K562 (cell line): ENCODE measurements at regions not wholly inside any gene's neighbourhood (a gene's known extent, or its start where the extent isn't known, plus 50 kb on each side); places are given as distances from the start of the nearest gene placed in this dataset.
"Not testable (repeated sequence)": the region's sequence is repeated elsewhere in the genome, so short reads cannot be mapped to it uniquely, and the experiment has no call there.

Experiments
- ATAC-seq: fragments of 200-7000 bp; cut with Tn5 transposase; 3 replicates; pipeline ENCODE4 v1.9.1; 2020; ENCODE audit warnings: moderate library complexity
- BruUV-seq: library from RNA; stranded (reverse); fragments of 400-500 nt; replicated peaks from 2 replicates; lab custom pipeline; 2021; lab: Mats Ljungman, UMichigan
- CTCF ChIA-PET: fragments of 300-600 bp; formaldehyde crosslinking; extraction: SDS; loops from one replicate; lab custom pipeline; 2021; ENCODE audit warnings: low intra/inter-chr PET ratio; lab: Yijun Ruan, JAX
- POLR2A ChIA-PET: fragments of 300-600, 350-650 bp; sonication (Branson Sonifier 250); formaldehyde crosslinking; extraction: SDS; loops from one replicate; lab custom pipeline; 2021; ENCODE audit warnings: antibody characterized with exemption, inconsistent platforms; lab: Yijun Ruan, JAX
- DNase-seq, 4 experiments: peaks; one replicate each; pipeline versions ENCODE4 v3.0.0 to v3.0.0-alpha.2; 2011 to 2018; ENCODE audit warnings: low spot score in 3 of 4, mixed read lengths in 3 of 4; ENCODE audit errors: extremely low read depth in 1 of 4
- FAIRE-seq: peaks from 2 replicates; lab custom pipeline; 2011; peaks lifted over from hg19 to GRCh38; lab: Jason Lieb, UNC
- H2AFZ ChIP-seq: 2 replicates; pipeline ENCODE4 v1.6.0; 2011; ENCODE audit warnings: low read depth, low read length, control low read depth, inconsistent platforms
- H3K27ac ChIP-seq: fragments of 200-600 bp; 3 replicates; pipeline ENCODE4 v1.8.0; 2011; ENCODE audit warnings: low read depth, mild to moderate bottlenecking, control low read depth, inconsistent platforms, low read length, moderate library complexity, mixed read lengths; ENCODE audit errors: extremely low read depth
- H3K27me3 ChIP-seq, 2 experiments: fragments of 300-600 bp in 1 of 2; 2 replicates in 1 of 2; 3 replicates in 1 of 2; pipeline versions ENCODE4 v1.6.0 to v1.8.0; 2011; ENCODE audit warnings: inconsistent platforms in 2 of 2, low read length in 2 of 2, mild to moderate bottlenecking in 1 of 2, mixed read lengths in 1 of 2, moderate library complexity in 1 of 2; ENCODE audit not compliant: control insufficient read depth in 2 of 2, insufficient read depth in 2 of 2
- H3K36me3 ChIP-seq: fragments of 300-600 bp; 3 replicates; pipeline ENCODE4 v1.8.0; 2011; ENCODE audit warnings: mild to moderate bottlenecking, low read length, inconsistent platforms; ENCODE audit not compliant: control insufficient read depth, insufficient read depth
- H3K4me1 ChIP-seq, 2 experiments: fragments of 200-600 bp in 1 of 2; replicated peaks in 1 of 2; 2 replicates in 1 of 2; 3 replicates in 1 of 2; pipeline versions ENCODE4 v1.5.1 to v1.8.0; 2011; ENCODE audit warnings: inconsistent platforms in 2 of 2, low read length in 2 of 2, mild to moderate bottlenecking in 1 of 2, mixed read lengths in 1 of 2, moderate library complexity in 1 of 2; ENCODE audit not compliant: control insufficient read depth in 2 of 2, insufficient read depth in 2 of 2
- H3K4me2 ChIP-seq: 2 replicates; pipeline ENCODE4 v1.6.1; 2011; ENCODE audit warnings: low read length, control low read depth, inconsistent platforms, mixed read lengths; ENCODE audit not compliant: insufficient read depth
- H3K4me3 ChIP-seq: fragments of 200-600 bp; sonication (generic), shearing (Covaris generic); 2 replicates; pipeline ENCODE4 v1.5.1; 2016; ENCODE audit warnings: control low read depth, inconsistent platforms
- H3K79me2 ChIP-seq: fragments of 200-600 bp; 3 replicates; pipeline ENCODE4 v1.8.0; 2011; ENCODE audit warnings: low read length, inconsistent platforms; ENCODE audit not compliant: control insufficient read depth, insufficient read depth
- H3K9ac ChIP-seq, 2 experiments: 2 replicates each; pipeline versions ENCODE4 v1.6.0 to v1.6.1; 2011; ENCODE audit warnings: low read depth in 2 of 2, low read length in 2 of 2, control low read depth in 1 of 2, inconsistent platforms in 1 of 2, mild to moderate bottlenecking in 1 of 2, mixed read lengths in 1 of 2; ENCODE audit not compliant: insufficient read depth in 1 of 2
- H3K9me1 ChIP-seq: one replicate; pipeline ENCODE4 v1.6.0; 2011; ENCODE audit warnings: inconsistent platforms, mild to moderate bottlenecking, low read length, moderate library complexity; ENCODE audit not compliant: control insufficient read depth, insufficient read depth
- H3K9me3 ChIP-seq: replicated peaks from 2 replicates; pipeline ENCODE4 v1.5.1; 2011; ENCODE audit warnings: low read depth, low read length, inconsistent platforms; ENCODE audit not compliant: control insufficient read depth, insufficient read depth
- H4K20me1 ChIP-seq: replicated peaks from 2 replicates; pipeline ENCODE4 v1.6.1; 2011; ENCODE audit warnings: low read length, inconsistent platforms, mixed read lengths; ENCODE audit not compliant: control insufficient read depth, insufficient read depth
- DLX4 ChIP-seq: fragments of 250-450 bp; sonication (Bioruptor Pico); IDR thresholded peaks from 2 replicates; pipeline ENCODE4 v1.6.1; 2021; ENCODE audit warnings: mild to moderate bottlenecking
- FOXA3 ChIP-seq, 2 experiments: fragments of 450-650 bp in 1 of 2; sonication (generic) in 1 of 2; formaldehyde crosslinking; IDR thresholded peaks in 1 of 2; conservative IDR thresholded peaks in 1 of 2; 2 replicates each; pipeline versions ENCODE4 v1.4.0 to v1.8.0; 2020 to 2022; ENCODE audit warnings: mild to moderate bottlenecking in 2 of 2, missing genetic modification reagents in 1 of 2
- FOXJ3 ChIP-seq: sonication (generic); formaldehyde crosslinking; IDR thresholded peaks from 2 replicates; pipeline ENCODE4 v1.4.0; 2020; ENCODE audit warnings: mild to moderate bottlenecking, missing genetic modification reagents
- SNRNP70 ChIP-seq: fragments of 200-400 bp; formaldehyde crosslinking; optimal IDR thresholded peaks from 2 replicates; pipeline ENCODE3; 2017; ENCODE audit warnings: low read depth, low read length
- SREBF2 ChIP-seq: sonication (generic); formaldehyde crosslinking; IDR thresholded peaks from 2 replicates; pipeline ENCODE4 v1.4.0; 2020; ENCODE audit warnings: mild to moderate bottlenecking, missing genetic modification reagents
- ZC3H8 ChIP-seq: fragments of 450-650 bp; IDR thresholded peaks from 2 replicates; pipeline ENCODE4 v1.6.1; 2017
- ZNF41 ChIP-seq: fragments of 250-450 bp; sonication (Bioruptor Pico); conservative IDR thresholded peaks from 2 replicates; pipeline ENCODE4 v1.4.0; 2020; ENCODE audit warnings: mild to moderate bottlenecking
- WGBS: fragments of 100-300 bp; shearing (Covaris generic); methylation state at CpG from one replicate; pipeline ENCODE4 v1.1.6; 2016; ENCODE audit warnings: low coverage, mixed read lengths; ENCODE audit not compliant: insufficient coverage; ENCODE audit errors: missing lambda C conversion rate; 5-methylcytosine and 5-hydroxymethylcytosine counted together
- in situ Hi-C: fragments of 300-500 bp; cut with MboI; formaldehyde crosslinking; loops from 4 replicates; pipeline ENCODE4 v1.15.0; 2018; ENCODE audit warnings: inconsistent platforms, mixed read lengths
- intact Hi-C: fragments of 100-400 bp; cut with micrococcal nuclease; formaldehyde crosslinking; loops from 2 replicates; pipeline ENCODE4 v1.14.2; 2022
- TF ChIP-seq, protein P1 (sequence below): sonication (generic); formaldehyde crosslinking; IDR thresholded peaks from 2 replicates; pipeline ENCODE4 v1.8.0; 2023; ENCODE audit warnings: mild to moderate bottlenecking, missing genetic modification reagents
- TF ChIP-seq, protein P2 (sequence below), 2 experiments: IDR thresholded peaks; 2 replicates each; pipeline ENCODE4 v1.6.1; 2012; ENCODE audit warnings: improper control_type of control experiment in 2 of 2, low read depth in 2 of 2, low read length in 2 of 2, borderline replicate concordance in 1 of 2

DNA sequence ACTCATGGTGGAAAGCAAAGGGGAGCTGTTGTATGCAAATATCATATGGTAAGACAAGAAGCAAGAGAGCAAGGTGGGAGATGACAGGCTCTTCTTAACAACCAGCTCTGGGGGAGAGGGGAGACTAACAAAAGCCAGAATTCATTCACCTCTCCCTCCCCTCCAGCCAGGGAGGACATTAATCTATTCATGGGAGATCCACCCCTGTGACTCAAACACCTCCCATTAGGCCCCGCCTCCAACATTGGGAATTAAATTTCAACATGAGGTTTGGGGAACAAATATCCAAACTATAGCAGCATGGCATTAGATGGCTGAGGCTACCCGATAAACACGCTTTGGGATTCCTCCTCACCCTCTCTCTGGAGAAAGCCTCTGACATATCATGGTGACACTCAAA lies 210.6 kb downstream of the RHOU start:
- no peaks in the 10 kb centered on the region for H3K4me1 ChIP-seq
- no peaks in the 10 kb centered on the region for H3K9me3 ChIP-seq
- peaks cover 5% of the 10 kb centered on the region in 2 experiments; a peak in 2 of 5 replicates for H3K27me3 ChIP-seq
- in situ Hi-C loops = no loop called here
- H3K4me3 ChIP-seq = no peak overlapping the region
- no peak overlapping the region for H2AFZ ChIP-seq
- DNase-seq = no peak
- H3K27ac ChIP-seq = no peak overlapping the region
- ChIA-PET POLR2A (no interaction called here), CTCF (no interaction called here)
- H3K36me3 ChIP-seq = no peaks in the 10 kb centered on the region
- H4K20me1 ChIP-seq = no peaks in the 10 kb centered on the region
- H3K9ac ChIP-seq = no peak overlapping the region
- no TSS peak for BruUV-seq
- H3K9me1 ChIP-seq = no peaks in the 10 kb centered on the region
- 0% methylated on average over 3 of the region's 3 CpGs for WGBS
- no peak overlapping the region for H3K4me2 ChIP-seq
- FAIRE-seq = no peak
- intact Hi-C loops = no loop called here
- no peak for TF ChIP-seq FOXJ3 (CRISPR knock-in tag)
- TF ChIP-seq SNRNP70 = no peak
- no peak for TF ChIP-seq ZC3H8
- no peak for TF ChIP-seq DLX4 (CRISPR knock-in tag)
- TF ChIP-seq FOXA3 (CRISPR knock-in tag; conservative IDR thresholded peaks at IDR 0.05 in 1 of 2, IDR thresholded peaks at IDR 0.05 in 1 of 2) = no peak
- TF ChIP-seq, protein P1, sequence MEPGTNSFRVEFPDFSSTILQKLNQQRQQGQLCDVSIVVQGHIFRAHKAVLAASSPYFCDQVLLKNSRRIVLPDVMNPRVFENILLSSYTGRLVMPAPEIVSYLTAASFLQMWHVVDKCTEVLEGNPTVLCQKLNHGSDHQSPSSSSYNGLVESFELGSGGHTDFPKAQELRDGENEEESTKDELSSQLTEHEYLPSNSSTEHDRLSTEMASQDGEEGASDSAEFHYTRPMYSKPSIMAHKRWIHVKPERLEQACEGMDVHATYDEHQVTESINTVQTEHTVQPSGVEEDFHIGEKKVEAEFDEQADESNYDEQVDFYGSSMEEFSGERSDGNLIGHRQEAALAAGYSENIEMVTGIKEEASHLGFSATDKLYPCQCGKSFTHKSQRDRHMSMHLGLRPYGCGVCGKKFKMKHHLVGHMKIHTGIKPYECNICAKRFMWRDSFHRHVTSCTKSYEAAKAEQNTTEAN (CRISPR knock-in tag) = no peak
- no peak for TF ChIP-seq ZNF41
- TF ChIP-seq SREBF2 (CRISPR knock-in tag) = no peak
- TF ChIP-seq, protein P2, sequence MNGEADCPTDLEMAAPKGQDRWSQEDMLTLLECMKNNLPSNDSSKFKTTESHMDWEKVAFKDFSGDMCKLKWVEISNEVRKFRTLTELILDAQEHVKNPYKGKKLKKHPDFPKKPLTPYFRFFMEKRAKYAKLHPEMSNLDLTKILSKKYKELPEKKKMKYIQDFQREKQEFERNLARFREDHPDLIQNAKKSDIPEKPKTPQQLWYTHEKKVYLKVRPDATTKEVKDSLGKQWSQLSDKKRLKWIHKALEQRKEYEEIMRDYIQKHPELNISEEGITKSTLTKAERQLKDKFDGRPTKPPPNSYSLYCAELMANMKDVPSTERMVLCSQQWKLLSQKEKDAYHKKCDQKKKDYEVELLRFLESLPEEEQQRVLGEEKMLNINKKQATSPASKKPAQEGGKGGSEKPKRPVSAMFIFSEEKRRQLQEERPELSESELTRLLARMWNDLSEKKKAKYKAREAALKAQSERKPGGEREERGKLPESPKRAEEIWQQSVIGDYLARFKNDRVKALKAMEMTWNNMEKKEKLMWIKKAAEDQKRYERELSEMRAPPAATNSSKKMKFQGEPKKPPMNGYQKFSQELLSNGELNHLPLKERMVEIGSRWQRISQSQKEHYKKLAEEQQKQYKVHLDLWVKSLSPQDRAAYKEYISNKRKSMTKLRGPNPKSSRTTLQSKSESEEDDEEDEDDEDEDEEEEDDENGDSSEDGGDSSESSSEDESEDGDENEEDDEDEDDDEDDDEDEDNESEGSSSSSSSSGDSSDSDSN (IDR thresholded peaks at IDR 0.05; ENCODE audit: borderline replicate concordance in 1 of 2, low read depth in 2 of 2, low read length in 2 of 2) = no peak
- ATAC-seq = no peak
- no peaks in the 10 kb centered on the region for H3K79me2 ChIP-seq

DNA sequence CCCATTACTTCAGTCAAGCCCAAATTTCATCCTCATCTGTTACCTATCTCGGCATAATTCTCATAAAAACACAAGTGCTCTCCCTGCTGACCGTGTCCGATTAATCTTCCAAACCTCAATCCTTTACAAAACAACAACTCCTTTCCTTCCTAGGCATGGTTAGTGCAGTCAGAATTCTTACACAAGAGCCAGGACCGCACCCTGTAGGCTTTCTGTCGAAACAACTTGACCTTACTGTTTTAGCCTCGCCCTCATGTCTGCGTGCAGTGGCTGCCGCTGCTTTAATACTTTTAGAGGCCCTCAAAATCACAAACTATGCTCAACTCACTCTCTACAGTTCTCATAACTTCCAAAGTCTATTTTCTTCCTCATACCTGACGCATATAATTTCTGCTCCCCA lies 214.3 kb downstream of the RHOU start:
- H3K9me1 ChIP-seq, H3K4me1 ChIP-seq, H3K79me2 ChIP-seq, BruUV-seq, DNase-seq, H3K4me2 ChIP-seq, POLR2A ChIA-PET, intact Hi-C loops, H3K27me3 ChIP-seq, H3K27ac ChIP-seq, H3K9me3 ChIP-seq, FAIRE-seq, in situ Hi-C loops, CTCF ChIA-PET, H3K9ac ChIP-seq, H2AFZ ChIP-seq, H3K36me3 ChIP-seq, ATAC-seq, H3K4me3 ChIP-seq, H4K20me1 ChIP-seq: not testable (repeated sequence)
- WGBS = 2% methylated on average over 9 of the region's 9 CpGs
